ENCODE measurements at regions not wholly inside any gene's neighbourhood (a gene's known extent, or its start where the extent isn't known, plus 50 kb on each side); places are given as distances from the start of the nearest gene placed in this dataset.

DNA sequence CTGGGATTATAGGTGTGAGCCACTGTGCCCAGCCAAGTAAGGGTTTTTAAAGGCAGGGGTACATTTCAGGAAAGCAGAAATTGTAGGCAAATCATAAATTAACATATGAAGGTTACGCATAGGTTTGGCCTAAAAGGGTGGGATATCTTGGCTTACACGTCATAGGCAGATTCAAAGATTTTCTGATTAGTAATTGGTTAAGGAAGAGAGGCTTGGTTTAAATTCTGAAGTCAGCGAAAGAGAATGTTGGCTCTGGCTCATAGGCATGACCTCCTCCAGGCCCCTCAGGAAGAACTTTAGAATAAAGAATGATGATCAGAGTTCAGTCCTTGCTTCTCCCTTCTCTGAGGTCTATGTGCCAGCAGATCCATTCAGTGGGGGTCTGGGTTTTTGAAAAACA is 124.8 kb upstream of the RBBP6 start:
- in situ Hi-C loops (cut with HindIII; ENCODE audit: low pct_unique_long_range_greater_than_20kb, low sequenced_read_pairs), result no loop called here
- DNase-seq (ENCODE audit: low read depth, low spot score), result no peak

DNA sequence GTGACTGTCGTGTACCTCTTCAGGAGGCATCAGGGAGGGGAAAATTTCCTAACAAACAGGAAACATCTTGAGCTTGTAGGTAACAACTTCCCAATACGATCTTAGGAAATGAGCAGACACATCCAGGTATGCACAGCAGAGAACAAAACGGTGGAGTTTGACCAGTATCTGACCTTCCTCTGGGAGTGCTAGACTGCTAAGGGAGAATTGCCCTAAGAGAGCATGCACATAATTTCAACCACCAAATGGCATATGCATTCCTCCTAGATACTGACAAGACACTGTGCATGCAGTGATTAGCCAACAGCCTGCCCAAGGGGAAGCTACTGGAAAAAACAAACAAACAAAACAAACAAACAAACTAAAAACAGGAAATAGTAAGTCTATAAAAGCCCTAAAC is 120.6 kb upstream of the RBBP6 start:
- in situ Hi-C loops (cut with HindIII; ENCODE audit: low pct_unique_long_range_greater_than_20kb, low sequenced_read_pairs), result no loop called here
- no peak for DNase-seq (ENCODE audit: low read depth, low spot score)

DNA sequence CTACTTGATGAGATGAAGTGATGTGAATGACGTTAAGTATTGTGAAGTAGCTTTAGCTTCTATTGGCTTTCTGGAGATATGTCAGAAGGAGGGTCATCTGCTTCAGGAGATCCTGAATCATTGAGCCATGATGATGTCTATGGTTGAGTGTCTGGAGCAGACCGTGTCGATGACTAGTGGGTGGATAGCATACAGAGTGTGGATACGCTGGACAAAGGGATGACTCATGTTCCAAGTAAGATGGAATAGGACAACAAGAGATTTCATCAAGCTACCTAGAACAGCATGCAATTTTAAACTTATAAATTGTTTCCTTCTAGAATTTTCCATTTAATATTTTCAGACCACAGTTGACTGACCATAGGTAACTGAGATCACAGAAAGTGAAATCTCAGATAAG is 116.1 kb upstream of the RBBP6 start:
- in situ Hi-C loops (cut with HindIII; ENCODE audit: low pct_unique_long_range_greater_than_20kb, low sequenced_read_pairs), result no loop called here
- no peak for DNase-seq (ENCODE audit: low read depth, low spot score)

DNA sequence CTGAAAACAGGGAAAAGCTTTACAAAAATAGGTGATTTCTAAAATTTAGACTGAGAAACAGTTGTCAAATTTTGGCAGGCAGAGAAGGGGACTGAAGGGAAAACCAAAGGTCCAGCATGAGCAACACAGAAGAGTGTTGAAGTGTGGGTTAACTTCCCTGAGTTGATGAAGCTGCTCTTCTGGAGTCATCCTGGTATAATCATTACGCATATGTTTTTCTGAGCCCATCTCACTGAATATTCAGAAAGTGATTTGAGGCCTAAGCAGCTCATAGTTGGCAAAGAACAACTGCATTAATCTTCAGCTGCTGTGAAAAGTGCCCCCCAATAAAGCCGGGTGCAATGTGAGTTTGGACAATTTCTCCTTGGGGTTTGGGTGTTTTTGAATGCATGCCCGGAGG is 115.0 kb upstream of the RBBP6 start:
- in situ Hi-C loops (cut with HindIII; ENCODE audit: low pct_unique_long_range_greater_than_20kb, low sequenced_read_pairs), result no loop called here
- DNase-seq (ENCODE audit: low read depth, low spot score), result no peak

DNA sequence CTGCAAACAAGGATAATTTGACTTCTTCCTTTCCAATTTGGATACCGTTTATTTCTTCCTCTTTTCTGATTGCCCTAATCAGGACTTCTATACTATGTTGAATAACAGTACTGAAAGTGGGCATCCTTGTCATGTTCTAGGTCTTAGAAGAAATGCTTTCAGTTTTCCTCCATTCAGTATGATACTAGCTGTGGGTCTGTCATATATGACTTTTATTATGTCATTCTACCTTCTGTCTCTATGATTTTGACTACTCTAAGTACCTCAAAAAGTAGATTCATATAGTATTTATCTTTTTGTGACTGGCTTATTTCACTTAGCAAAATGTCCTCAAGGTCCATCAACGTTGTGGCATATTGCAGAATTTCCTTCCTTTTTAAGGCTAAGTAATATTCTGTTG is 111.5 kb upstream of the RBBP6 start:
- no peak for DNase-seq (ENCODE audit: low read depth, low spot score)
- in situ Hi-C loops (cut with HindIII; ENCODE audit: low pct_unique_long_range_greater_than_20kb, low sequenced_read_pairs), result no loop called here

DNA sequence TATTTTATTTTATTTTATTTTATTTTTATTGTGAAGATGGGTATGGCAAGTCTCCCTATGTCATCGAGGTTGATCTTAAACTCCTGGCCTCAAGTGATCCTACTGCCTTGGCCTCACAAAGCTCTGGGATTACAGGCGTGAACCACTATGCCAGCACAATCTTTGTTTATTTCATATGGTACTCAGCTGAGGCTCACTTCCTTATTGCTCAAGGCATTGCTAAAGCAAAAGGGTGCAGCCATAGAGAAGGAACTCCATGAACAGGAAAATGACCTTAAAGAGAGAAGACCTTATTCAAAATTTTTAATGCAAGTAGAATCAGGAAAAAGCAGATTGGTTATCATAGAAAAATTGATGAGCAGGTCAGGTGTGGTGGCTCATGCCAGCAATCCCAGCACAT is 110.6 kb upstream of the RBBP6 start:
- DNase-seq (ENCODE audit: low read depth, low spot score), result no peak
- in situ Hi-C loops (cut with HindIII; ENCODE audit: low pct_unique_long_range_greater_than_20kb, low sequenced_read_pairs), result no loop called here

DNA sequence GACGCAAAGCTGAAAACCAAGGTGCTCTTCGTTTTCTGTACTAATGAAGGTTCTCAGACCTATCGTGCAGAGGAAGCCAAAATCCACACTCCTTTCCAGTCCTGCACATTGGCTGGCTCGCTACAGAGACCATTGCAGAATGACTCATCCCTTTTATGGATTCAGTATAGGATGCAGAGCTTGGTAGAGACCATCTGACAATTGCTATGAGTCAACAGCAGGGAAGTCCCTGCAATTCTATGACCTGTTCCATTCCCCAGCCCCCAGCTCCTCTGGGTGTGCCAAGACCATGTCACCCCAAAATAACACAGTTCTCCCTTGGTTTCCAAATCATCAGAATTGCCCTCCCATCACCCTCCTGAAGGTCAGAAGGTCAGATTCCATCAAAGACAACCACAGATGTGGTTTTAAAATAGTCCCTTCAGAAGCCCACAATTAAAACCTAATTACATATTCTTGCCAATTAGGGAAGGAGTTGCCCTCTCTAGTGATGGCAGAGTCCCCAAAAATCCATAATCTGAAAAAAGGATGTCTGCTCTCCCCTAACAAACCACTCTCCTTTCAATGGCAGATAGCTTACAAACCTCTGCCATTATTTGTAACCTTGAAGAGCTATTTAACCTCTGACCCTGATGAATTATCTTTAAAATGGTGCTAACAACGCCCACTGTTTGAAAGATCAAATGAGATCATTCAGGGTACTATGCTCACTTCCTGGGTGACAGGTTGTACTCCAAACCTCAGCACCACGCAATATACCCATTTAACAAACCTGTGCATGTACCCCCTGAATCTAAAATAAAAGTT is 108.2 kb upstream of the RBBP6 start:
- in situ Hi-C loops (cut with HindIII; ENCODE audit: low pct_unique_long_range_greater_than_20kb, low sequenced_read_pairs), result no loop called here
- DNase-seq (ENCODE audit: low read depth, low spot score), result peak; percentile 13

DNA sequence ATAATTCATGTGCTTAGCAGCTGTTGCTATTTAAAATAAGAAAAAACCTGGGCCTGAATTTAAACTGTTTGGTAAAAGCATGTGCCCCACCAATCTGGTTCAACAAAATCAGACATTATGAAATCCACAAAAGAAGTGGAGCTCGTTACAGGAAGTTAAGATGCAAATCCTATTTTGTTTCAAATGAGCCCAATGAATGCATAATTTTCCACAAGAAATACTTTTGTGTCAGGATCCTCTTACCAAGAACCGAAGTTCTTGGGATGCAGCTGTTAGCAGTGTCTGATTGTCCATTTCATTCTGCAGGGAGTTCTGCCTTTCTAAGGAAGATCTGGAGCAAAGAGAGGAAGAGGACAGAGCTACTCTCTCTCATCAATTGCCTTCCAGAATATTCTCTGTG is 105.7 kb upstream of the RBBP6 start:
- no peak for DNase-seq (ENCODE audit: low read depth, low spot score)
- in situ Hi-C loops (cut with HindIII; ENCODE audit: low pct_unique_long_range_greater_than_20kb, low sequenced_read_pairs), result no loop called here

DNA sequence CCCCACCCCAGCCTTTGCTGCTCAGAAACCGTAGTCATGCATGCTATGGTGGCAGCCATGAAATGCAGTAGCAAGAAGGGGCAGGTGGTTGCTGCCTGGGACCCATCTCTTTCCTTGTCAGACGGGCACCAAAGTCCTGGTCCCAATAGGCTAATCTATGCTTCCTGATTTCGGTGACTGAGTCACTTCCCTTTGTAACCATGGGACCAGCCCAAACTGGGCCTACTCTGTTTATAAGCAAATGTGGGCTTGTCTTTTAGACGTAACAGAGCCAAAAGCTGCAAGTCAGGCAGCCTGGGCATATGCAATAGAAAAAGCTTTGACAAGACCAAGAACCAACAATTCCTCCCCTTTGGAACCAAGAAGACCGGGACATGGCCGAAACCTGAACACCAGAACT is 99.1 kb upstream of the RBBP6 start:
- in situ Hi-C loops (cut with HindIII; ENCODE audit: low pct_unique_long_range_greater_than_20kb, low sequenced_read_pairs), result no loop called here
- DNase-seq (ENCODE audit: low read depth, low spot score), result no peak

DNA sequence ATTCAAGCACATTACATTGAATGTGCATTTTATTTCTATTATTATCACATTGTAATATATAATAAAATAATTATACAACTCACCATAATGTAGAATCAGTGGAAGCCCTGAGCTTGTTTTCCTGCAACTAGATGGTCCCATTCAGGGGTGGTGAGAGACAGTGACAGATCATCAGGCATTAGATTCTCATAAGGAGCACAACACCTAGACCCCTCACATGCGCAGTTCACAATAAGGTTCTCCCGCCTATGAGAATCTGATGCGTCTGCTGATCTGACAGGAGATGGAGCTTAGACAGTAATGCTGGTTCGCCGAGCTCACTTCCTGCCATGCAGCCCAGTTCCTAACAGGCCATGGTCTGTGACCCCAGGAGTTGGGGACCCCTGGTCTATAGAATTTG is 96.7 kb upstream of the RBBP6 start:
- in situ Hi-C loops (cut with HindIII; ENCODE audit: low pct_unique_long_range_greater_than_20kb, low sequenced_read_pairs), result no loop called here
- no peak for DNase-seq (ENCODE audit: low read depth, low spot score)

DNA sequence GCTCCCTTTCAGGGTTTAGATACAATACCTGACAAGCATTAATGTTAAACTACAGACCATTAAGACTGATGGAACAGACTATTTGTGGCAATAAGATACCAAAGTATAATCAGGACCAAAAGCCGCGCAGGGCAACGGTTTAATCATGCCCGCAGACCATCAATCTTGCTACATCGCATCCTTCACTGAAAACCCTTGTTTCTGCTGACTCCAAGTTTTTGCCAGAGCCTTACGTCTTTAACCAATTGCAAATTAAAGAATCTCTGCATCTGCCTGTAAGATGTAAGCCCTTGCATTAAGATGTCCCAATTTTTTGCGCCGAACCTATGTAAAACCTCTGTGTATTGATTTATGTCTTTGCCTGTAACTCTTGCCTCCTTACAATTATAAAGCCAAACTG is 94.2 kb upstream of the RBBP6 start:
- in situ Hi-C loops (cut with HindIII; ENCODE audit: low pct_unique_long_range_greater_than_20kb, low sequenced_read_pairs), result no loop called here
- DNase-seq (ENCODE audit: low read depth, low spot score), result no peak

DNA sequence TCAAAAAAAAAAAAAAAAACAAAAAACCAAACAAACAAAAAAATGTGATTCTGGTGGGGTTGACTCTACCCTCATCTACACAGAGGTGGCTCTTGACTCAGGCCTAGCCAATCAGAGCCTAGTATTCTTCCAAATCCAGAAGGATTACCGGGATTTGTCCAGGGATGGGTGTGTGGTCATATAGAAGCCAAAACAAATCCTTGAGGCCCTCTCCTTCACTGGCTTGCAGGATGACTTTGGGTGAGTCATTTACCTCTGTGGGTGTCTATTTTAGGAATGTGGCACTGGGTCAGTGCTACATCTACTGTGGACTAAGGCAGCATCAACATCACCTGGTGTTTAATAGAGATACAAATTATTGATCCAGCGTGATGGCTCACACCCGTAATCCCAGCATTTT is 93.2 kb upstream of the RBBP6 start:
- in situ Hi-C loops (cut with HindIII; ENCODE audit: low pct_unique_long_range_greater_than_20kb, low sequenced_read_pairs), result no loop called here

DNA sequence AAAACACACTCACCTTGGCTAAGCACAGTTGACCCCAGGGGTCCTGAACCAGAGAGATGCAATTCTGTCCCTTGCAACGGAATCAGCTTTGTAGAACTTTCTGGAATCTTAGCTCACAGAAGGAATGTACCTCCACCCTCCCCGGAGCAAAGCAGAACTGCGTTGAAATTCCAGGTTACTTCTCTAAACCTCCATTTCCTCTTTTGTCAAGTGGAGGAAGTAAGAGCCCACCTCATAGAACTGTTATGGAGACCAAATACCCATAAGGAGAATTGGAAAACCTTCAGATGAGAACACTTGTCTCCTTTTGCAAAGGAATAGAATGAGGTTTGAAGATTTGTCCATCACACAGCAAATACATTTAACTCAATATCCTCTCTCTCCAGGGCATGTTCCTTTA is 86.6 kb upstream of the RBBP6 start:
- in situ Hi-C loops (cut with HindIII; ENCODE audit: low pct_unique_long_range_greater_than_20kb, low sequenced_read_pairs), result no loop called here
- no peak for DNase-seq (ENCODE audit: low read depth, low spot score)

More for the DNA sequence above, 93.2 kb upstream of the RBBP6 start:
- no peak for DNase-seq (ENCODE audit: low read depth, low spot score)

DNA sequence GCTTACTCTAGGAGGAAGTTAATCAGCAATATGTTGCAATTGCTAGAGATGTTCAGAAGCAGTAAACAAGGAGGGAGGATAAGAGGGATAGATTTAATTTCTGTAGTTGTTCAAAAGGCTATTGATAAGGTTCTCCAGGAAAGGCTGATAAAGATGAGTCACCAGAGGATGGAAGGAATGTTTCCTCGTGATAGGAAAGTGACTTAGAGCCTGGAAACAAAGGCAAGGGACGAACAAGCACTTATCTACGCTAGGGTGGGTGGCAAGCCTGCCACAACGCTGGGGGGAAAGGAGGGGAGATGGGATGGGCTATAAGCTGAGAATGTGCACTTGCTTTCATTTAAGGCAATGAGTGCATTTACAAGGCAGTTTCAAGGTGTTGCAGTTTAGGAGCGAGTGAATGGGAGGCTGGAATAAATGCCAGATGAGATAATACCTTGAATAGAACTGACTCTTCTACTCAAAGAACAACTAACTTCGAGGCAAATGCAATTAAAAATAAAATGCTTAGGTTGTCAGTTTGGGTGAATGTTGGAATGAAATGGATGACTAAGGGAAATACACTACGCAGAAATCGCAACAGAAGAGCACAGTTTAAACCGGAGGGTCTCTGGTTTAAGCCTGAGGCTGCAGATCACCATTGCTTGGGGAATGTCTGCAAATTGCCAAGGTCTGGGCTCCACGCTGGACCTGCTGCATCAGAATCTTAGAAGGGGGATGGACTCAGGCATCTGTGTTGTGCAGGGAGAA is 76.0 kb upstream of the RBBP6 start:
- in situ Hi-C loops (cut with HindIII; ENCODE audit: low pct_unique_long_range_greater_than_20kb, low sequenced_read_pairs), result no loop called here
- peak; percentile 35 for DNase-seq (ENCODE audit: low read depth, low spot score)

DNA sequence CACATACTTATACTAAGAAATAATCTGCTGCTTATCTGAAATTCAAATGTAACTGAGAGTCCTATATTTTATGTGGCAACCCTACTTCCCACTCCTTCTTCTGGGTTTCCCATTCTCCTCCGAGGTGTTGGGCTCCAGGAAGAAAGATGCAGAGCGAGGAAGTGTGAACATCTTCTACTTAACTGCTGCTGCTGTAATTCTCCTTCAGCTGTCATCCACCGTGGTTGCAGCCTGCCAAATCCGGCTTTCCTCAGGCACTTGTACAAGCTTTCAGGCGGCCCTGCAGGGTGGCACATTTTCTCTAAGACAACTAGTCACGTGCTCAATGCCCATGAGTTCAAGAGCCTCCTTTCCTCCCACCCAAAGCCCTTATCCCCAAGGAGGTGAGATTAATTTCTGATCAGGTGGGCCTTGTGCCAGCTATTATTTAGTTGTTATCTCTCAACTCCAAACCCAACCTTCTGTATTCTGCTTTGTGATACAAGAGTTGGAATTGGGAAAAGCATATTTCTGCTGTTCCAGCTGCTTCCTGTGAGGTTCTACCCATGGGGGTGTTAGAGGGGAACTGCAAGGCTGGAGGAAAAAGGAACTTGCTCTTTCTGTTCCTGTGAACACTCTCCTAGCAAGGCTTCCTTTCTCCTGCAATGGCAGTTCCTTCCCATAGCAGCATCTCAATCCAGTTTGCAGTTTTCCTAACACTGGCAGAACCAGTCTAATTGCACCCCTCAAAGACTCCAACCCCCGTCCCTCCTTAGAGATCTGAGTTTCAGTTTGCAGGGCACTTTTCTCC is 67.6 kb upstream of the RBBP6 start:
- no peak for DNase-seq (ENCODE audit: low read depth, low spot score)
- in situ Hi-C loops (cut with HindIII; ENCODE audit: low pct_unique_long_range_greater_than_20kb, low sequenced_read_pairs), result no loop called here

DNA sequence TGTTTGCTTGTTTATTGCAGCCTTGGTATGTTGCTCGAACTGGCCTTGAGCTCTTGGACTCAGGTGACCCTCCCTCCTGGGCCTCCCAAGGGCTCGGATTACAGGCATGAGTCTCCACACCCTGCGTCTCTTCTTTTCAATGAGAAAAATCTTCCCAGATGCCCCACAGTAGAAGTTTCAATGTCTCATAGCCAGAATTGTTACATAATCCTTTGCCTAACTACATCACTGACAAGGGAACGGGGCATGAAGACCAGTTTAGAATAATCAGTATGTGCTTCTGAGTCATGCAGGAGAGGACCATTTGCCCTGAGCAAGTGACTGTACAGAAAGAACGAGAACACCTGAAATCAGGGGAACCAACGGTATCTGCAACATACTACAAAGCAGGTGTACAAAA is 61.9 kb upstream of the RBBP6 start:
- in situ Hi-C loops (cut with HindIII; ENCODE audit: low pct_unique_long_range_greater_than_20kb, low sequenced_read_pairs), result no loop called here
- DNase-seq (ENCODE audit: low read depth, low spot score), result no peak

DNA sequence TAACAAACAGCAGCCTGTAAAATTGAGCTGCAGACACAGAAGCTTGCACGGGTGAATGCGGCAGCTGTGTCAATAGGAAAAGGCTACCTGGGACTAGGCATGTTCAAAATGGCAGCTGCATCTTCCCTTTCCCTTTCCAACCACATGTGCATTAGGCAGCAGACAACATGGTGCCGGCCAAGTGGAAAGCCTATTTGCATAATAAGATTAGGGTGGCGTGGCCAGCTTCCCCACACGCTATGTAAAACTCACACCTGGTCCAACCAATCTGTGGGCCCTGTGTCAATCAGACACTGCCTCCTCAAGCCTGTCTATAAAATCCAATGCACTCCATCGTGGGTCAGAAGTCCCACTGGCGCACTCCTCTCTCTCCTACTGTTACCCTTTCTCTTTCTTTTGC is 61.0 kb upstream of the RBBP6 start:
- DNase-seq (ENCODE audit: low read depth, low spot score), result no peak
- in situ Hi-C loops (cut with HindIII; ENCODE audit: low pct_unique_long_range_greater_than_20kb, low sequenced_read_pairs), result no loop called here

DNA sequence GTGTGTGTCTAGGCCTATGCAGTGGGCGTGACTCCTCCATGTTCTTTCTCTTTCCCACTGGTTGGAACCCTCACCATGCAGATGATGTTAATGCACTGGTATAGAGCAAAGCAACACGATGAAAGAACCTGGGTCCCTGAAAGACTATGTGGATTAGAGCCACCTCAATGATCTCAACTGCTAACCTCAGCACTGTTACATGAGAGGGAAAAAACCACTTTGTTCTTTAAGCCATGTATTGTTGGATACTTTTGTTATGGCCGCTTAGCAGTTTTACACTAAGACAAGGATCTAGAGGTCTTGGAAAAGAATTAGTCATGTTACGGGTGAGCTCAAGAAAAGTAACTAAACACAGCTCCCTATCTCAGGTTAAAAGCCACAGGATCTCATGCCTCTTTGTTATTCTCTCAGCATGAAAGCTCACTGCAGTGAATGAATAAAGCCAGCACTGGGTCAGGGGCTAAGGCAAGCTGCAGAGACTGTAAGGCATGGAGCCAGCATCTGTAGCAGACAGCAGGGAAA is 56.6 kb upstream of the RBBP6 start:
- DNase-seq (ENCODE audit: low read depth, low spot score), result no peak
- in situ Hi-C loops (cut with HindIII; ENCODE audit: low pct_unique_long_range_greater_than_20kb, low sequenced_read_pairs), result no loop called here

All from SK-MEL-5 (cell line).